ENCODE measurements at regions not wholly inside any gene's neighbourhood (a gene's known extent, or its start where the extent isn't known, plus 50 kb on each side); places are given as distances from the start of the nearest gene placed in this dataset.
"Not testable (repeated sequence)": the region's sequence is repeated elsewhere in the genome, so short reads cannot be mapped to it uniquely, and the experiment has no call there.

DNA sequence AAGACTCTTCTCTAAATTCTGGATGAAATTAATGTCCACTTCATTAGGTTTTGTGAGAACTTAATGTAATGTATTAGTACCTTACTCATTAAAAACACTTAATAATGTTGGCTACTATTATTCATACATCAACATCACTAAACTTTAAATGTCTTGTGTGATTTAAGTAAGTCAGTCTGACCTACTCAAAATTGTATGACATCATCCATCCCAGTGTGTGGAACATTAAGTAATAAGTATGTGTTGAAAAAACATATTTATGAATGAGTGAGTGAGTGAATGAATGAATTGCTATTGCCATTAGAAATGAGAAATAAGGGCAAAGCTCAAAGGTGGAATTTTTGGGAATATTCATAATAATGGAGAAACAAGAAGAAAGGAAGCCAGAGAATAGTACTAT is 285.8 kb downstream of the HTR1B start:
- DNase-seq: no peak

DNA sequence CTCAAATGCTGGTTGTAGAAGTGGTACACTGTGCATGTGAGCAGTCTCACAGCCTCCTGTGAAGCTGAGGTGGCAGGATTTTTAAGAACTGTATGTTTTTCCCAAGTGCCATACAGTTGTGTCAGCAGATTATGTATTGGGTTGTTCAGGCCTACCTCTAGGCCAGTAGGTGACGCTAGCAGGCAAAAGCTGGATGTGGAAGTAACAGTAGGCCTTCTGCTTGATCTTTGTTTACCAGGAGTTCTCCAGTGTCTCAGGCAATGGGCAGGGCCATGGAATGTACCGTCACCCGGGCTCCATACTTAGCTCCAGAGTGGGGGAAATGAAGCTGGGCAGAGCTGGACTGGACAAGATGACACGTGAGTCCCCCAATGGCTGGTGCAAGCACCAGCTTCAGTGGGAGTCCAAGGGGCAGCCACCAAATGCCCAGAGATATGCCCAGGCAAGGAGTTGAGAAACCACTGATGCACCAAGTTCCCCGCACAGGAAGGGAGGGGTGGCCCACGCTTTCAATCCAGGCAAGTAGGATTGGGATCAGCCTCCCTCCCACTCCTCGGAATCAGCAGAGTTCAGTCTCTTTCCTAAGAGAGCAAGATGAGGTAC is 289.7 kb downstream of the HTR1B start:
- DNase-seq: no peak

DNA sequence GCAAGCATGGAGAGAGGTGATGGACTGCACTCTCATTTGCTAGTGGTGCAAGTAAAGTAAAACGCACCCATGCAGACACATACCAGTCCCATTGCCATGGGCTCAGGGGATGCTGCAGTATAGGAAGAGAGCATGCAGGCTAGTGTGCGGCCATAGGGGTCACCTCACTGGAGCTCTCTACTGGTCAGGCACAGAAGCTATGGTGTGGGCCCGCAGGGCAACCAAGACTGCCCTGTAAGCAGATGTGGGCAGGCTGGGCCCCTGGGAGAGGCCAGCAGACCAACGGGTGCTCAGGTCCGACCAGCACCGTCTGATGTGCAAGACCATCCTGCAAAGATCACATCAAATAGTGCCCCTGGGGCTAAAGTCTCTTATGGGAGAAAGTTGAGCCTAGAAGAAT is 290.7 kb downstream of the HTR1B start:
- no peak for DNase-seq

DNA sequence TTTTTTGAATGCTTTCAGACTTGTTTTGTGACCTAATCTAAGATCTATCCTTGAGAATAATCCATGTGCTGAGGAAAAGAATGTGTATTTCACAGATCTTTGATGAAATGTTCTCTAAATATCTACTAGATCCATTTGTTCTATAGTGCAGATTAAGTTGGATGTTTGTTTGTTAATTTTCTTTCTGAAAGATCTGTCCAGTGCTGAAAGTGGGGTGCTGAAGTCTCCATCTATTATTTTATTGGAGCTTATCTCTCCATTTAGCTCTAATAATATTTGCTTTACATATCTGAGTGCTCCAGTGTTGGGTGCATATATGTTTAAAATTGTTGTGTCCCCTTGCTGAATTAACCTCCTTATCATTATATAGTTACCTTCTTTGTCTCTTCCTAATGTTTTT is 303.6 kb downstream of the HTR1B start:
- no peak for DNase-seq

DNA sequence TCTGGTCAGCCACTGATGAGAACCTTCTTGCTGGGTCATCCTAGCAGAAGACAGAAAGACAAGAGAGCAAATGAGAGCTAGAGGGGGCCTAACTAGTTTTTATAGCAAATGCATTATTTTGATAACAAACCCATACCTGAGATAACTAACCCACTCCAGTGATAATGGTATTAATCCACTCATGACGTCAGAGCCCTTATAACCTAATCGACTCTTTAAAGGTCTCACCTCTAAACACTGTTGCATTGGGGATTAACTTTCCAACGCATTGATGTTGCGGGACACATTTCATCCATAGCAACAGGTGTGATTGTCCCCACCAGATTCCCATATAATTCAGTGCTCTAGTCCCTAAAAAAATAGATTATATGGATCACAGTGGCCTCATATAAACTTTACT is 312.1 kb downstream of the HTR1B start:
- no peak for DNase-seq

DNA sequence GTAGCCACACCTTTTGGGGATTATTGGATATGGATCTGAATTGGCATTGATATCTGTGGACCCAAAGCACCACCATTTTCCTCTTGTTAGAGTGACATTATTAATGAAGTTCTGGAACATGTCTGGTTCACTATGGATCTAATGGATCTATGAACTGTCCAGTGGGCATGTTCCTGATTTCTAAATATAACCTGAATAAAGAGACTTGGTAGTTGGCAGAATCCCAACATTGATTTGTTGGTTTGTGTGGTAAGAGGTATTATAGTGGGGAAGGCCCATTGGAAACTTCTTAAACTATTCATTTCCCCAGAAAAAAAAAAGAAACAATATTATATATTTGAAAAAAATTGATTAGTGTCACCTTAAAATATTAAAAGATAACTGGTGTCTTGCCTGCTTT is 312.6 kb downstream of the HTR1B start:
- DNase-seq: no peak

DNA sequence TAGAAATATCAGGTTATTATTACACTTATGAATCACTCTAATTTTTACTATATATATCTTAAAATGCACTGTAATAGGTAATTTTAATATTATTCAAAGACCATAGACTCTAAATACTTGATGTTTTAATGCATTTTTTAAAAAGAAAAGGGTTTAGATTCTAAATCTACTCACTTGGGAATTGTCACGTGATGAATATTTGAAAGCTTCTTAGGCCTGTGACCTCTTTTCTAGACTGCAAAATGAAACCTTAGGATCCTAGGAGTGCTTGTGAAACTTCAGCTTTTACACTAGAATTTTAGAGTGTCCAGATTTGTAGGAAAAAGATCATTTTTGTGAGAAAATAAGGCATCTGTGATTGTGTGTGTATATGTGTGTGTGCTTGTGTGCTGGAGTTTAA is 318.0 kb downstream of the HTR1B start:
- no peak for DNase-seq

DNA sequence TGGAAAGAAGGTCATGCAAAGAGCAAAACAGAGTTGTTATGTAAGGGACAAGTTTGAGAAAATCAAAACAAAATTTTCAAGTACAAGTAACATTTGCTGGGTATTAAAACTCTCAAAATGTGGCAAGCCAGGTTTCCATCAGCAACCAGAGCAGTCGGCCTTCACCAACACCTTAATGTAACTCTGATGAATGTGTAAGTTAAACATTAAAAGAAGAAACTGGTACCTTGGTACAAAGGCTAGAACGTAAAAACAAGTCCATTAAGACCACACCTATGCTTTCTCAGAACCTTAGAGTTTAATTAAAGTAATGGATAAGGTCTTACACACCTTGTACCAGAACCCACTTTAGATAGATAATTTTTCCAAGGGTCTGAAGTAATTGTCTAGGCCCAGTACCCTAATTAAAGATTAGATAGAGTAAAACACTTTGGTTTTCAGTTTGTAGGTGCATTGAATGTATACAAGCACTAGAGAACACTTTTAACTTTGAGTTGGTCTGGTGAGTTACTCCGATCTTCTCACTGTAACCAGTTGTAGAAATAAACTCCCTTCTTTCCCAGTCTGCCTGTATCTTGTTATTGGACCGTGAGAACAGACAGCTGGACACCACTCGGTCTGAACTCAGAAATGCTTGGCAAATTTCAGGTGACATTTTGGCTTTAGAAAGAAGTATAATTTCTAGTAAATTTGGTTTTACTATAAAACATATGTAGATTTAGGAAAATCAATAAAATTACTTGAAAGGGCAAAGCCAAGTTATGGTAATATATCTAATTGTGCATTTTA is 319.4 kb downstream of the HTR1B start:
- DNase-seq: no peak

DNA sequence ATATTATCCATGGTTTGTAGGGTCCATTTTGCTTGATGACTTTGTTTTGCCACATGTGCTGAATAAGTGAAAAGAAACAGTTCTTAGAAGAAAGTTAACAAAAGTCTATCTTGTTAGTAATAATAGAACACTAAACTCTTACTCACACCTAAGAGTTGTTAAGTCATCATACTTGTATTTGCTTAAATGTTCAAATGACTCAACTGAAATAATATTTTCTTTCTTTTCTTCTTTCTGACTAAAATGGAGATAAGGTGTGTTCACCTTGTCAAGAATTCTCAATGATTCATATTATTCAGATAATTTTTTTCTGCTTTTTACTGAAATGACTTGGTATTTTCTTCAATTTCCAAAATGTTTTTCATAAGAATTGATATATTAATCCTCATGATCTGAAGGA is 327.2 kb downstream of the HTR1B start:
- no peak for DNase-seq

DNA sequence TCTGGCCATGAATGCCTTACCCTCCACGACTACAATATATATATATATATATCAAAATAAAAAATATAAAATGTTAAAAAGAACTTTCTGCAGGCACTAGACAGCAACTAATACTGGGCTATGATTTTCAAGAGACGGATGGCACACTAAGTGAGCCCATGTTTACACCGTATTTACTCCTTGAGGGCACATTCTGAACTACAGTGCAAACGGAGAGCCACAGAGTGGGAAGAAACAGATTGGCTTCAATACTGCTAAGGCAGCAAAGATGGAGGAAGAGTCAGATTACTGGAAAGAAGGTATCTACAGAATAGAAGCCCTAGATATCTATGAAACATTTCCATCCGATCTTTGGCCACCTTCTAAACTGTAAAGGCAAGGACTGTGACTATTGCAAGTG is 330.3 kb downstream of the HTR1B start:
- no peak for DNase-seq

DNA sequence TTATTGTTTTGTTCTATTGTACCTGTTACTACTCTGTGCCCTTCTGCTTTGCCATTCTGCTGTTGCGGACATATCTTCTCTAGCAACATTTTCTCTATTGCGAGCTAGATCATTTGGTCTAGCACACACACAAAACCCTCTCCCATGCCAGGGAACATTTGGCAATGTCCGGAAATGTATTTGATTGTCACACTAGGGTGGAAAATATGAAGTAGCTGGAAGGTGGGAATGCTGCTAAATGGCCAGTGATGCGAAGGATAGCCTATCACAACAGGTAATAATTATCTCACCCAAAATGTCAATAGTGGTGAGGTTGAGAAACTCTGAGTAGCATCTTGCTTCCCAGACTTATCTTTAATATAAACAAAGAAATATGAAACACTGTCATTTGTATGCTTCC is 331.9 kb downstream of the HTR1B start:
- no peak for DNase-seq

DNA sequence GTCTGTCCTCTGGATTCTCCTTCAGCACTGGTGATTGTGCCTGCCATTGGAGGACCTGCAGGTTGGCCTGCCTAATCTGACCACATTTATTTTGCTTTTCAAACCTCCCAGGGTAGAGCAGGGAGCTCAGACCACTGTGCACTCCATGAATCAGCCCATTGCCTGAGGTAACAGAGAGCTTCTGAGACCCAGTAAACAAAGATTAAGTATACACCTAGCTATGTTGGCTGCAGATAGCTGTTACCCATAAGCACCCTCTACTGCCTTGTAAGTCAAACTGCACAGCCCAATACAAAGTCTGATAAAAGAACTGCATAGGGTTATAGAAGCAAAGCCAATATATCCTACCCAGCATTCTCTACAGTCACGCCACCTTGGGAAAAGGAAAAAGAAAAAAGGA is 338.7 kb downstream of the HTR1B start:
- no peak for DNase-seq

DNA sequence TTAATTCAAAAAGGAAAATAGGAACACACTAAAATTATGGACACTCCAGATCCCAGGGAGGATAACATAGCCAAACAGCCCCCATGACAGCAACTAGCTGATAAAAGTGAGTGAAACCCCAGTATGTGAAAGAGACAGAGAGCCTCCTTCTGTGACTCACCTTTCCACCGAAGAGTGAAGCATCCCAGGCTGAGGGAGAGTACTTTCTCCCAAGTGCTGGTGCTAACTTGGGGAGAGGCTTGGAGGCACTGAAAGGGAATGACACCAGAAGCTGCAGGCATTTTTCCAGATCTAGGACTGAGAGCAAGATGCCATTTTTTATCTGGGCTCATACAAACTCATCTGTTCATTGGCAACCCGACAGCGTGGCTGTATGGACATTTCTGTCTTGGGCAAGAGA is 339.8 kb downstream of the HTR1B start:
- no peak for DNase-seq

DNA sequence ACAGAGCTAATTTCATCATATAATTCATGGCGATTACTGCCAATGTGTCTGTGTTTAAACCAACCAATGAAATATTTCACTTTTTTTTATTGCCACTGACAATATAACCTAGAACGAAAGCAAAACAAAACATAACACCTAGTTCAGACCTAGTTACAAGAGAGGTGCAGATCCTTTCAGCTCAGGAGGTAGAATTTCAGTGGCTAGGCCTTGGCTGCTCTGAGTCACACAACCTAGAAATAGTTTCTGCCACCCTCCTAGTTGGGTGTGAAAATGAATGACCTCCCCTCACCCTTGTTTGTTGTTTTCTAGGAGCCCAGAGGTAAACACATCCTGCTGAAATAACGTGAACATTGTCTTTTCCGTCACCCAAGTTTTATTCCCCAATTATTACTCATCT is 356.3 kb downstream of the HTR1B start:
- no peak for DNase-seq

DNA sequence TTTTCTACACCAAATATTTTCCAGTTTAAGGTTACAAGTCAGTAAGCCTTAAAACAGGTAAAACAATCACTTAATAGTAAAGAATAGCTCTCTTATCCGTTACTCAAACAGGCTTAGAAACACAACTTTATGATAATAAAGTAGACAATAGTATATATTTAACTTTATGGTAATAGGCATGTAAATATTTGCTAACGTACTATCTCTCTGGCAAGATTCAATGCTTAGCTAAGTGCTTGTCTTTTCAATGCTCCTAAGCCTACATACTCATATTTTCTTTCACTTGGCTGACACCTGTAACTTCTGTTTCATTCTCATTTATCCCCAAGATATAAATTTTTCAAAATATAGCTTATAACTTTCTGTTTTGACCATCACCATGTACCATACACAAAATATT is 358.2 kb downstream of the HTR1B start:
- no peak for DNase-seq

DNA sequence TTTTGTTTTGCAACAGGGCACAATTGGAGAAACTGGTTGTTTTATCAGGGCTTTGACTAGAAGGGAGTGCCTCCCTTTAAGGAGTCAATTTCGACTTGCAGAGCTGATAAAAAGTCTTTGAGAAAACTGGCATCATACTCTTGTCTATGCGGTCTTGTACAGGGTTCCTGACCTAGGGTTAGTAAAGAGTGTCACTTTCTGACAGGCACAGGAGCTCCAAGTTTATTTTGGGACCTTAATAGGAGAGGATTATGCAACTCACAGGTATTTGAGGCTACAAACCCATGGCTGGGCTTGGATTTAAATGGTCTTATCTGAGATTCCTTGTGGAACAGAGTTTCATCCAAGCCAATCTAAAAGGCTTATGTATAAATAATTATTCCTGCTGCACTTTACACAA is 365.4 kb downstream of the HTR1B start:
- DNase-seq: no peak

DNA sequence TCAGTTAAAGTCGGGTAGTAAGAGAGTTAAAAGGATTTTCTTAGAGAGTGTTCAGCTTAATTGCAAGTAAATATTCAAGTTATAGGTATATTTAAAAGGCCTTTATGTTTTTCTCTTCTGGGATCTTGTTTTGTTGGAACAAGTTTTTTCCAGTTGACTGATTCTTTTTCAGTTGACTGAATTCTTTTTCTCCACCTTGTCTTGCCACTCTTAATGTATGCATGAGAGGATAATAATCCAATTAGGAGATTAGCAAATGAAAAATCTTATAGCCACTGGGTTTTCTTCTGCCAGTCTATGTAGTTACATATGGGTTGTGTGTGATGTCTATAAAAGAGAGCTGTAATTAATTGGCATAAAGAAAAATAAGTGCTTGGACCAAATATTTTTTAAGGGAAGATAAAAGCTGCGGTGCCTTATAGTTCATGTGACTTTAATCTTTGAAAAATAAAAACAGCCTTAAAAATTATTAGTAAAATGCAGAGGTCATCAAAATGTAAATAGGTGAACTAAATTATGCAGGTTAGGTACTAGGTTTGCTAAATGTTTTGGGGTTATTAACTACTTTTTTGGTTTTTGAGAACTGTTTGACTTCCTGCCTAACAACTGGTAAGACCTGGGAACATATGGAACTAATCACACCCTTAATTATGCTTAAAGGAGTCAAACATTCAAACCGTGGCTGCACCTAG is 367.2 kb downstream of the HTR1B start:
- DNase-seq: no peak

DNA sequence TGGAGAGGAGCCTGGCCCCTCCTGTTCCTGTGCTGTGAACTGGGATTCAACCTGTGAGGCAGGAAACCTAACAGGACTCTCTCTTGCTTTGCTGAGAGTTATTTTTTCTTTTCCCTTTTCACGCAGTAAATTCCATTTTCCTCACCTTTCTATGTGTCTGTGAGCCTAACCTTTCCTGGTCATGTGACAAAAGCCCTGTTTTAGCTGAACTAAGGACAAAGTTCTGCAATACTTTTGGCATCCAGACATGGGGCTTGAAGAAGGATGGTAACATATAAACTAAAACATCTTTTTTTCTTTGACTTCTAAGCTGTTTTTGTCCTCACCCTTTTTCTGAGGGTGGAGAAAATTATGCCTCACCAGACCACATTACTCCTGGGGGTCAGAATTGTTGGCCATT is 368.5 kb downstream of the HTR1B start:
- no peak for DNase-seq

DNA sequence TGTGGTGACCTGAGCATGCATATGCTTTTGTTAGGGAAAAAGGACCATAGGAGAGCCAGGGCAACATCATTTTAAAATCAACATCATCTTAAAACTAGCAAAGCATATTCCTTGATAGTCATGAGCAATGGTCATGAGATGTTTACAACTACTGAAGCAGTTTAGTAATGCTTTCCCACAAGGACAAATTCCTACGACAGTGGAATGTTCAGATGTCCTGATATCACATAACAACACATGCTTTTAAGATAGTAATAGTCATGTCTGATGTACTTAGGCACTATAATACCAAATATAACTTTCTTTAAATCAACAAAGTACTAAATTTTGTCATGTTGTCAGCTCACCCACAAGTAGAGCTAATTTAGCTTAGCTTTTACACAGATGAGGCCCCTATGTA is 370.3 kb downstream of the HTR1B start:
- DNase-seq: no peak

DNA sequence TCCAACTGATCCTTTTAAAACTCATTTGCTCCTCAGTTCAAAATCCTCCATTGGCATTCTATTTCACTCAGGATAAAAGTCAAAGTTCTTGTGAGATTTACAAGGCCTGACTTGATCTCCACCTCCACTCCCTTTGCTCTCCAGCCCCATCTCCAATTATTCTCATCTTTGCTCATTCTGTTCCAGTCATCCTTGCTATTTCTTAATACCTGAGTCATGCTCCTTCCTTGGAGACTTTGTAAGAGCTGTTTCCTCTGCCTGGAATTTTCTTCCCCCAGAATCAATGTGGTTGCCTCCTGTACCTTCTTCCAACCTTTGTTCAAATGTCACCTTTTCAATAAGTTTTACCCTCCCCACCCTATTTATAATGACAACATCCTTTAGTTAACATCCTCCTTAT is 373.5 kb downstream of the HTR1B start:
- no peak for DNase-seq

DNA sequence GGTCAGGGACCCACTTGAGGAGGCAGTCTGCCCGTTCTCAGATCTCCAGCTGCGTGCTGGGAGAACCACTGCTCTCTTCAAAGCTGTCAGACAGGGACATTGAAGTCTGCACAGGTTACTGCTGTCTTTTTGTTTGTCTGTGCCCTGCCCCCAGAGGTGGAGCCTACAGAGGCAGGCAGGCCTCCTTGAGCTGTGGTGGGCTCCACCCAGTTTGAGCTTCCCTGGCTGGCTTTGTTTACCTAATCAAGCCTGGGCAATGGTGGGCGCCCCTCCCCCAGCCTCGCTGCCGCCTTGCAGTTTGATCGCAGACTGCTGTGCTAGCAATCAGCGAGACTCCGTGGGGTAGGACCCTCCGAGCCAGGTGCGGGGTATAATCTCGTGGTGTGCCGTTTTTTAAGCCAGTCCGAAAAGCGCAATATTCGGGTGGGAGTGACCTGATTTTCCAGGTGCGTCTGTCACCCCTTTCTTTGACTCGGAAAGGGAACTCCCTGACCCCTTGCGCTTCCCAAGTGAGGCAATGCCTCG is 375.4 kb downstream of the HTR1B start:
- not testable (repeated sequence) for DNase-seq

DNA sequence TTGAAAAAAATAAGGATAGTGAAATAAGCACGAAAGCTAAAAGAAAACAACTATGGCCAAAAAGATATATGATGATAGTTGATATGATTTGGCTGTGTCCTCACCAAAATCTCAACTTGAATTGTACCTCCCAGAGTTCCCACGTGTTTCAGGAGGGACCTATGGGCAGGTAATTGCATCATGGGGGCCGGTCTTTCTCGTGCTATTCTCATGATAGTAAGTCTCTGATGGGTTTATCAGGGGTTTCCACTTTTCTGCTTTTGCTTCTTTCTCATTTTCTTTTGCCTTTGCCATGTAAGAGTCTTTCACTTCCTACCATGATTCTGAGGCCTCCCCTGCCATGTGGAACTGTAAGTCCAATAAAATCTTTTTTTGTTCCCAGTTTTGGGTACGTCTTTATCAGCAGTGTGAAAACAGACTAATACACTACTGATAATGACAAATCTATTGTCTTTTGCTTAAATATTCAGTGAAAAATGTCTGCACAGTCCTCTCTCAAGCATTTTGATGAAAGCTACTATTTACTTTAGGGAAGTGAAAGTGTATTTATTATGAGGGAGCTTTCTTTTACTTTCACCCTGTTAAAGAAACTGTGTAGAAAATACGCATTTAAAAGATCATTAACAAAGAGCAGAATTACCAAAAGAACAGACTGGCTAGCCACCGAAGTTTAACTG is 389.1 kb downstream of the HTR1B start:
- DNase-seq: no peak

DNA sequence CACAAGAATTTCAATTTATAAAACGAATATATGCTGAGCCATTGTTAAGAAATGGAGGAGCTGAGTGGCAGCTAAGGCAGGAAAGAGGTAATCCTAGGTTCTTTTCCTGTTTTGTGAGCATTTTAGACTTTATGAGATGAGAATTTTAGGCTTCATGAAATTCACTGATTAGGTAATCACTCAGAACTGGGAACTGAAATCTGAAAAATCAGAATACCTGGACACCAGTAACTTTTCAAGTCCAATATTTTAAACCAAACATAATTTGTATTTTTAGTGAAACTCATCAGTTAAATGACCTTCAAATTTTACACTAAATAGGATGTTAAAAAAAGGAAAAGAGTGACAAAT is 389.9 kb downstream of the HTR1B start:
- DNase-seq: no peak

Data from right kidney (tissue), 1 donor.